ENCODE measurements at regions not wholly inside any gene's neighbourhood (a gene's known extent, or its start where the extent isn't known, plus 50 kb on each side); places are given as distances from the start of the nearest gene placed in this dataset.
"Not testable (repeated sequence)": the region's sequence is repeated elsewhere in the genome, so short reads cannot be mapped to it uniquely, and the experiment has no call there.

DNA sequence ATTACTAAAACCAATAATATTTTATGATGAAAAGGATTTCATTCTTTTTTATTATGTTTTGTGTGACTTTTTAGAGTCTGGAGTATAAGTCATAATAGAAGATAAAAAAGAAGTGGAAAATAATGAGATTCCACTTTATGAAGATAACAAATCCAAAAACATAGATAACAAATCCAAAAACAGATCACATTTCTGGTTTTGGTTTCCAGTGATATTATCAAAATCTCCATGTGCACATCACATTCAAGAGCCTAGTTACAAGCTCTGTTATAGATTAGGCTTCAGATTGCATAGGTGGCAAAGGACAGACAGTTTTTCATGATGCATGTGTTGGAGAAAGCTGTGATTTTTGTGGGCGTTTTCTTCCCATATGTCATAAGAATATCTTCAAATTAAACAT is 648.2 kb downstream of the STK39 start:
- H3K36me3 Mint-ChIP-seq (ENCODE audit: insufficient read depth in 2 of 2), result no peaks in the 10 kb centered on the region
- H3K4me1 Mint-ChIP-seq (ENCODE audit: low read depth), result peaks cover 5% of the 10 kb centered on the region
- DNase-seq, result no peak
- ATAC-seq (replicated peaks in 1 of 2), result no peak
- no peak overlapping the region for H3K4me3 Mint-ChIP-seq
- no peaks in the 10 kb centered on the region for H3K9me3 Mint-ChIP-seq
- no peaks in the 10 kb centered on the region for H3K27me3 Mint-ChIP-seq (ENCODE audit: low read depth)
- no peak overlapping the region for H3K27ac Mint-ChIP-seq

GRCh38 chr2:167595839-167596471 is 651.4 kb downstream of the STK39 start:
- H3K9me3 Mint-ChIP-seq, result no peaks in the 10 kb centered on the region
- no peak overlapping the region for H3K27ac Mint-ChIP-seq
- no peaks in the 10 kb centered on the region for H3K27me3 Mint-ChIP-seq (ENCODE audit: low read depth)
- ATAC-seq (replicated peaks in 1 of 2) (peak; percentile 34 to 66), DNase-seq (no peak)
- H3K4me3 Mint-ChIP-seq, result no peak overlapping the region
- no peaks in the 10 kb centered on the region for H3K36me3 Mint-ChIP-seq (ENCODE audit: insufficient read depth in 2 of 2)
- H3K4me1 Mint-ChIP-seq (ENCODE audit: low read depth), result peaks cover 5% of the 10 kb centered on the region

- Mint-ChIP-seq H3K4me3 (no peak overlapping the region), H3K4me1 (ENCODE audit: low read depth) (peaks cover 5% of the 10 kb centered on the region), H3K9me3 (no peaks in the 10 kb centered on the region), H3K36me3 (ENCODE audit: insufficient read depth in 2 of 2) (no peaks in the 10 kb centered on the region), H3K27me3 (ENCODE audit: low read depth) (no peaks in the 10 kb centered on the region), H3K27ac (no peak overlapping the region)
- no peak for ATAC-seq (replicated peaks in 1 of 2)
- no peak for DNase-seq
Observed at GRCh38 chr2:167595021-167595420, 652.4 kb downstream of the STK39 start.

- H3K27ac Mint-ChIP-seq, result peak overlapping the region; percentile 36
Observed at GRCh38 chr2:167592441-167592840, 655.0 kb downstream of the STK39 start.

DNA sequence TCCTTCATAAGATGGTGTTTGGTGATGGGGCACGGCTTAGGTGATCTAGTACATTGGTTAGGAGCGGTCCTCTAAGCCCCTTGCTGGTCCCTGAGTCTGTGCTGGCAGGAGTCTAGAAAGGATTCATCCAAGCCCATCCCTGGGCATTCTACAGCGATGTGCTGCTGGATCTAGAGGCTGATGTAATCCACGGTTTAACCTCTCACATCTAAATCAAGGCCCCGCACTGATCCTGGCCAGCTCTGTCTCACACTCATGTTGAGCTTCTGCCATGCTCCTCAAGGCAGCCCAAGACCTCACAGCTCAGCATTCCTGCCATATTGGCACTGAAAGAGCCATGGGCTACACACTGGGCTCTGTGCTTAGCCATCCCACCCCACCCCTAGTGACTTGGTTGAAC is 664.8 kb downstream of the STK39 start:
- no peaks in the 10 kb centered on the region for H3K27me3 Mint-ChIP-seq (ENCODE audit: low read depth)
- H3K9me3 Mint-ChIP-seq, result no peaks in the 10 kb centered on the region
- DNase-seq, result no peak
- no peak overlapping the region for H3K27ac Mint-ChIP-seq
- H3K4me1 Mint-ChIP-seq (ENCODE audit: low read depth), result no peaks in the 10 kb centered on the region
- no peak overlapping the region for H3K4me3 Mint-ChIP-seq
- no peak for ATAC-seq (replicated peaks in 1 of 2)
- H3K36me3 Mint-ChIP-seq (ENCODE audit: insufficient read depth in 2 of 2), result no peaks in the 10 kb centered on the region

More at GRCh38 chr2:167592441-167592840, 655.0 kb downstream of the STK39 start:
- no peak for ATAC-seq (replicated peaks in 1 of 2)
- no peaks in the 10 kb centered on the region for H3K9me3 Mint-ChIP-seq
- no peaks in the 10 kb centered on the region for H3K27me3 Mint-ChIP-seq (ENCODE audit: low read depth)
- no peak for DNase-seq
- no peaks in the 10 kb centered on the region for H3K36me3 Mint-ChIP-seq (ENCODE audit: insufficient read depth in 2 of 2)
- no peak overlapping the region for H3K4me3 Mint-ChIP-seq
- H3K4me1 Mint-ChIP-seq (ENCODE audit: low read depth), result peaks cover 5% of the 10 kb centered on the region

- no peak overlapping the region for H3K27ac Mint-ChIP-seq
- DNase-seq, result no peak
- no peak overlapping the region for H3K4me3 Mint-ChIP-seq
- ATAC-seq (replicated peaks in 1 of 2), result no peak
- H3K36me3 Mint-ChIP-seq (ENCODE audit: insufficient read depth in 2 of 2), result no peaks in the 10 kb centered on the region
- H3K9me3 Mint-ChIP-seq, result no peaks in the 10 kb centered on the region
- no peaks in the 10 kb centered on the region for H3K27me3 Mint-ChIP-seq (ENCODE audit: low read depth)
- H3K4me1 Mint-ChIP-seq (ENCODE audit: low read depth), result no peaks in the 10 kb centered on the region
Observed at GRCh38 chr2:167581961-167582574, 665.3 kb downstream of the STK39 start.

DNA sequence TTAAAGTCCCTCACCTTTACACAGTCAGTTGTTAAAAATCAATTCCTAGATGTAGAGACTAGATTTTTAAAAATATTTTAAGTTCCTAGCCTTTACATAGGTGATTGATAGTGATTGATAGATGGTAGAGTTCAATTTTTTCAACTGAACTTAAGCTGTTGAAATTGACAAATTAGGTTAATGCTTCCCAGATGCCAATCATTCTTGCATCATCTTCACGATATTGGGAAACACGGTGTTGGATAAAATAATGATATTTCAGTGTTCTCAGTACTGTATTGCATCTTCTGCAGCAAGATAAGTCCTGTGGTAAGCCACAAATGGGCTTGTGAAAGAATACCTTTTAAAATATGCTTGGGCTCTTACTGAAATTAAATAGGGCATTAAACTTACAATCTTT is 667.6 kb downstream of the STK39 start:
- no peaks in the 10 kb centered on the region for H3K36me3 Mint-ChIP-seq (ENCODE audit: insufficient read depth in 2 of 2)
- no peak for DNase-seq
- no peaks in the 10 kb centered on the region for H3K4me1 Mint-ChIP-seq (ENCODE audit: low read depth)
- no peak overlapping the region for H3K27ac Mint-ChIP-seq
- no peak for ATAC-seq (replicated peaks in 1 of 2)
- H3K9me3 Mint-ChIP-seq, result peaks cover 0 to 1% of the 10 kb centered on the region in 2 donors
- H3K4me3 Mint-ChIP-seq, result no peak overlapping the region
- no peaks in the 10 kb centered on the region for H3K27me3 Mint-ChIP-seq (ENCODE audit: low read depth)

DNA sequence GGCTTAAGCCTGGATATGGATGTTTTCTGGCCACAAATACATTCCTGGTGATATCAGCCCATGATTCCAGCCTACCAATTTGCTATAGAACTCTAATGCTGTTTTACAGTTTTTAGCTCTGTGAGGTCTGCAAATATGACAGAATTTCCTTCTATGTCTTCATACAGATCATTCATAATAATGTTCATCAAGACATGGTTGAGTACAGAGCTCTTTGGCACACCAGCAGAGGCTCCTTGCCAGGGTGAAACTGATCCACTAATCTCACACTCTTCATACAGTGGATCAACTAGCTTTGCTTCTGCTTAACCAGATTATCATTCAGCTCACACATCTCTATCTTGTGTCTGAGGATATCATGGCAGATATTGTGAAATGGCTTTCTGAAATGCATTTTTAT is 672.1 kb downstream of the STK39 start:
- no peak overlapping the region for H3K4me3 Mint-ChIP-seq
- no peak for DNase-seq
- H3K27me3 Mint-ChIP-seq (ENCODE audit: low read depth), result no peaks in the 10 kb centered on the region
- no peaks in the 10 kb centered on the region for H3K36me3 Mint-ChIP-seq (ENCODE audit: insufficient read depth in 2 of 2)
- H3K27ac Mint-ChIP-seq, result no peak overlapping the region
- no peak for ATAC-seq (replicated peaks in 1 of 2)
- H3K9me3 Mint-ChIP-seq, result peaks cover 0 to 1% of the 10 kb centered on the region in 2 donors
- no peaks in the 10 kb centered on the region for H3K4me1 Mint-ChIP-seq (ENCODE audit: low read depth)

DNA sequence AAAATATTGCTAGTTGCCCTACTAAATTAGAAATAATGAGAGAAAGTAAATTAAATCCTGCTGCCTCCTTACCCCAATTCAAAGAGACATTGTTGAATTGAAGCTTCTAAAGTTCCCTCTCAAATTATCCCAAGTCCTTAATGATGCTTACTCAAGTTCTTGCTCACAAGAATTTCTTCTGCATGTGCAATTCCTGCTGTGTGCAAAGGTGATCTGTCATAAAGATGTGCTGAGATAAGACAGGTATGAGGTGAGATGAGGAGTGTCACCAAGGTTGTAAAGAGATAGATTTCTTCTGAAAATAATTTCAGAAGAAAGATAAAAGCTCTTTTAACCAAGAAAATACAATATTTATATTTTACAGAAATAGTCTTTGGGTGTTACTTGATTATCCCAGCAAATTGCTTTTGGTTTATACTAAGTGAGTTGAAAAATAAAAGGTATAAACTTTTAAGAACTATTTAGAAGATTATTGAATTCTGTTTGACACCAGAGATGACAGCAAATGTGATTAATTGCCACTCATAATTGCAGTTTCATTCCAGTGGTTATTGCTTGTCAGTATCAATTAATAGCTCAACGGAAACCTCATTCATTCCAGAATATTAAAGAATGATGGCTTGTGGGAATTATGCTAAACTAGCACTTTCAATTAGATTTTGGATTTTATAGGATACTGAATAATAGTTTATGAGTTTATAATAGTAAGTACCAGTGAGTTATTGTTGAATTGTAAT is 674.3 kb downstream of the STK39 start:
- no peak for ATAC-seq (replicated peaks in 1 of 2)
- H3K27me3 Mint-ChIP-seq (ENCODE audit: low read depth), result no peaks in the 10 kb centered on the region
- DNase-seq, result no peak
- H3K27ac Mint-ChIP-seq, result no peak overlapping the region
- no peaks in the 10 kb centered on the region for H3K4me1 Mint-ChIP-seq (ENCODE audit: low read depth)
- peaks cover 0 to 1% of the 10 kb centered on the region in 2 donors for H3K9me3 Mint-ChIP-seq
- H3K36me3 Mint-ChIP-seq (ENCODE audit: insufficient read depth in 2 of 2), result no peaks in the 10 kb centered on the region
- H3K4me3 Mint-ChIP-seq, result no peak overlapping the region

GRCh38 chr2:167570370-167570769 is 677.0 kb downstream of the STK39 start:
- Mint-ChIP-seq H3K27me3 (ENCODE audit: low read depth) (no peaks in the 10 kb centered on the region), H3K27ac (no peak overlapping the region), H3K9me3 (no peaks in the 10 kb centered on the region), H3K4me3 (no peak overlapping the region), H3K36me3 (ENCODE audit: insufficient read depth in 2 of 2) (no peaks in the 10 kb centered on the region), H3K4me1 (ENCODE audit: low read depth) (no peaks in the 10 kb centered on the region)
- DNase-seq (no peak), ATAC-seq (replicated peaks in 1 of 2) (no peak)

- not testable (repeated sequence) for H3K27me3 Mint-ChIP-seq (ENCODE audit: low read depth); H3K4me3 Mint-ChIP-seq; ATAC-seq (replicated peaks in 1 of 2); H3K36me3 Mint-ChIP-seq (ENCODE audit: insufficient read depth in 2 of 2); H3K27ac Mint-ChIP-seq; H3K9me3 Mint-ChIP-seq; H3K4me1 Mint-ChIP-seq (ENCODE audit: low read depth); DNase-seq
Observed at GRCh38 chr2:167563885-167564619, 675.8 kb downstream of the XIRP2 start.

DNA sequence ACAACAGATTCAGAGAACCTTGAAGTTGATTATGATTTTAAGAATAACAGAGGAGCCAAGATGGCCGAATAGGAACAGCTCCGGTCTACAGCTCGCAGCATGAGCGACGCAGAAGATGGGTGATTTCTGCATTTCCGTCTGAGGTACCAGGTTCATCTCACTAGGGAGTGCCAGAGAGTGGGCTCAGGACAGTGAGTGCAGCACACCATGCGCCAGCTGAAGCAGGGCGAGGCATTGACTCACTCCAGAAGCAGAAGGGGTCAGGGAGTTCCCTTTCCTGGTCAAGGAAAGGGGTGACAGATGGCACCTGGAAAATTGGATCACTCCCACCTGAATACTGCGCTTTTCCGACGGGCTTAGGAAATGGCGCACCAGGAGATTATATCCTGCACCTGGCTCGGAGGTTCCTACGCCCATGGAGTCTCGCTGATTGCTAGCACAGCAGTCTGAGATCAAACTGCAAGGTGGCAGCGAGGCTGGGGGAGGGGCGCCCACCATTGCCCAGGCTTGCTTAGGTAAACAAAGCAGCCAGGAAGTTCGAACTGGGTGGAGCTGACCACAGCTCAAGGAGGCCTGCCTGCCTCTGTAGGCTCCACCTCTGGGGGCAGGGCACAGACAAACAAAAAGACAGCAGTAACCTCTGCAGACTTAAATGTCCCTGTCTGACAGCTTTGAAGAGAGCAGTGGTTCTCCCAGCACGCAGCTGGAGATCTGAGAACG is 670.2 kb downstream of the XIRP2 start:
- ATAC-seq (replicated peaks in 1 of 2); H3K27ac Mint-ChIP-seq; H3K9me3 Mint-ChIP-seq; H3K27me3 Mint-ChIP-seq (ENCODE audit: low read depth); H3K4me1 Mint-ChIP-seq (ENCODE audit: low read depth); H3K4me3 Mint-ChIP-seq; H3K36me3 Mint-ChIP-seq (ENCODE audit: insufficient read depth in 2 of 2); DNase-seq: not testable (repeated sequence)
